SK-N-SH treated with all-trans-retinoic acid at 6 μM for 48 hours (cell line): ENCODE measurements at regions not wholly inside any gene's neighbourhood (a gene's known extent, or its start where the extent isn't known, plus 50 kb on each side); places are given as distances from the start of the nearest gene placed in this dataset.
A peak's percentile ranks its signal among the peaks of the same experiment; 100 is the strongest.

Source experiments
- ATAC-seq: fragments of 200-7000 bp; cut with Tn5 transposase; 3 replicates; pipeline ENCODE4 v1.9.1; 2020; ENCODE audit warnings: mild to moderate bottlenecking, moderate library complexity
- ARNTL ChIP-seq: fragments of 450-650 bp; formaldehyde crosslinking; IDR thresholded peaks from 2 replicates; pipeline ENCODE4 v1.5.0; 2020; ENCODE audit warnings: low read depth, mild to moderate bottlenecking, moderate library complexity, borderline replicate concordance
- BACH2 ChIP-seq: fragments of 250-450 bp; sonication (Bioruptor Pico); IDR thresholded peaks from 2 replicates; pipeline ENCODE4 v1.9.0; 2021; ENCODE audit warnings: mild to moderate bottlenecking, borderline replicate concordance
- CSDC2 ChIP-seq: fragments of 250-450 bp; sonication (Bioruptor Pico); IDR thresholded peaks from 2 replicates; pipeline ENCODE4 v1.5.0; 2020; ENCODE audit warnings: mild to moderate bottlenecking, moderate library complexity
- ESRRG ChIP-seq: fragments of 250-450 bp; sonication (Bioruptor Pico); IDR thresholded peaks from 2 replicates; pipeline ENCODE4 v1.6.1; 2021; ENCODE audit warnings: mild to moderate bottlenecking
- GLIS3 ChIP-seq: fragments of 250-450 bp; sonication (Bioruptor Pico); IDR thresholded peaks from 2 replicates; pipeline ENCODE4 v1.5.0; 2020; ENCODE audit warnings: mild to moderate bottlenecking, moderate library complexity
- ISL1 ChIP-seq: fragments of 250-450 bp; sonication (Bioruptor Pico); IDR thresholded peaks from 2 replicates; pipeline ENCODE4 v2.1.2; 2022; ENCODE audit warnings: mild to moderate bottlenecking, moderate library complexity
- OSR1 ChIP-seq: fragments of 250-450 bp; sonication (Bioruptor Pico); IDR thresholded peaks from 2 replicates; pipeline ENCODE4 v1.8.0; 2022; ENCODE audit warnings: moderate library complexity, mild to moderate bottlenecking, inconsistent platforms
- PPARA ChIP-seq: fragments of 250-450 bp; sonication (Bioruptor Pico); IDR thresholded peaks from 2 replicates; pipeline ENCODE4 v1.5.0; 2020; ENCODE audit warnings: mild to moderate bottlenecking, borderline replicate concordance
- RARB ChIP-seq: fragments of 250-450 bp; sonication (Bioruptor Pico); IDR thresholded peaks from 2 replicates; pipeline ENCODE4 v1.8.0; 2021; ENCODE audit warnings: mild to moderate bottlenecking, moderate library complexity
- SNAI2 ChIP-seq: fragments of 250-450 bp; sonication (Bioruptor Pico); IDR thresholded peaks from 2 replicates; pipeline ENCODE4 v1.5.0; 2020; ENCODE audit warnings: mild to moderate bottlenecking, moderate library complexity
- TCF4 ChIP-seq: fragments of 250-450 bp; sonication (Bioruptor Pico); IDR thresholded peaks from 2 replicates; pipeline ENCODE4 v1.8.0; 2021; ENCODE audit warnings: mild to moderate bottlenecking, moderate library complexity, borderline replicate concordance
- TOX ChIP-seq: fragments of 250-450 bp; sonication (Bioruptor Pico); IDR thresholded peaks from 2 replicates; pipeline ENCODE4 v1.8.0; 2021; ENCODE audit warnings: mild to moderate bottlenecking, moderate library complexity, borderline replicate concordance
- ZC3H10 ChIP-seq: fragments of 250-450 bp; sonication (Bioruptor Pico); IDR thresholded peaks from 2 replicates; pipeline ENCODE4 v1.5.1; 2021; ENCODE audit warnings: mild to moderate bottlenecking, moderate library complexity
- ZFP3 ChIP-seq: fragments of 250-450 bp; sonication (Bioruptor Pico); IDR thresholded peaks from 2 replicates; pipeline ENCODE4 v1.5.0; 2020; ENCODE audit warnings: mild to moderate bottlenecking, moderate library complexity
- ZFP30 ChIP-seq: fragments of 450-650 bp; formaldehyde crosslinking; IDR thresholded peaks from 2 replicates; pipeline ENCODE4 v1.5.0; 2022; ENCODE audit warnings: mild to moderate bottlenecking, moderate library complexity
- ZNF70 ChIP-seq: fragments of 450-650 bp; formaldehyde crosslinking; IDR thresholded peaks from 2 replicates; pipeline ENCODE4 v1.5.0; 2020; ENCODE audit warnings: mild to moderate bottlenecking, moderate library complexity
- ZNF8 ChIP-seq: fragments of 450-650 bp; formaldehyde crosslinking; IDR thresholded peaks from 2 replicates; pipeline ENCODE4 v1.5.0; 2020; ENCODE audit warnings: mild to moderate bottlenecking, moderate library complexity
- TF ChIP-seq, protein P1 (sequence below): fragments of 250-450 bp; sonication (Bioruptor Pico); IDR thresholded peaks from 2 replicates; pipeline ENCODE4 v1.5.1; 2020; ENCODE audit warnings: low read depth, mild to moderate bottlenecking, moderate library complexity
- TF ChIP-seq, protein P2 (sequence below): fragments of 250-450 bp; sonication (Bioruptor Pico); IDR thresholded peaks from 2 replicates; pipeline ENCODE4 v1.5.0; 2020; ENCODE audit warnings: mild to moderate bottlenecking, moderate library complexity
- TF ChIP-seq, protein P3 (sequence below): fragments of 250-450 bp; sonication (Bioruptor Pico); IDR thresholded peaks from 2 replicates; pipeline ENCODE4 v1.8.0; 2021; ENCODE audit warnings: low read depth, mild to moderate bottlenecking, moderate library complexity, borderline replicate concordance

DNA sequence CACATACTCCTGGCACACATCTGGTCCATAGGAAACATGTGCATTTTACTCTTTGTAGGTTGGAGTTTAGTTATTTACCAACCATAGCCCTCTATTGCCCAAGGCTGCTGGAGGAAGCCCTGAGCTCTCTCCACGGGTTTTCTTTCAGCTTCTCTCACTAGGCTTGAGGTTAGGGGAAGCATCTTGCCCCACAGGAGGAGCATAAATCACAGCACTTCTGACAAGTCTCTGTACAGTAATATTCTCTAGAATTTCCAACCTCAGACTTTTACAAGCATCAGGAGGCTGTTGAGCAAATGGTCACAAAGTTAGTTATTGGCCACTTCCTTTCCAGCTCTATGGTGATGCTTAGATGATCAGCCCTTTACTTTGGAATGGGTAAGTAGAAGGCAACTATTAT is 122.9 kb upstream of the GLI3 start:
- ATAC-seq = no peak
- TF ChIP-seq ESRRG (CRISPR knock-in tag) = no peak
- no peak for TF ChIP-seq ZFP30 (CRISPR knock-in tag)
- no peak for TF ChIP-seq ZNF8 (CRISPR knock-in tag)
- no peak for TF ChIP-seq SNAI2 (CRISPR knock-in tag)
- no peak for TF ChIP-seq ISL1 (CRISPR knock-in tag)
- no peak for TF ChIP-seq TCF4 (CRISPR knock-in tag)
- no peak for TF ChIP-seq CSDC2 (CRISPR knock-in tag)
- no peak for TF ChIP-seq ZC3H10 (CRISPR knock-in tag)
- no peak for TF ChIP-seq ARNTL (CRISPR knock-in tag)
- TF ChIP-seq PPARA (CRISPR knock-in tag) = no peak

DNA sequence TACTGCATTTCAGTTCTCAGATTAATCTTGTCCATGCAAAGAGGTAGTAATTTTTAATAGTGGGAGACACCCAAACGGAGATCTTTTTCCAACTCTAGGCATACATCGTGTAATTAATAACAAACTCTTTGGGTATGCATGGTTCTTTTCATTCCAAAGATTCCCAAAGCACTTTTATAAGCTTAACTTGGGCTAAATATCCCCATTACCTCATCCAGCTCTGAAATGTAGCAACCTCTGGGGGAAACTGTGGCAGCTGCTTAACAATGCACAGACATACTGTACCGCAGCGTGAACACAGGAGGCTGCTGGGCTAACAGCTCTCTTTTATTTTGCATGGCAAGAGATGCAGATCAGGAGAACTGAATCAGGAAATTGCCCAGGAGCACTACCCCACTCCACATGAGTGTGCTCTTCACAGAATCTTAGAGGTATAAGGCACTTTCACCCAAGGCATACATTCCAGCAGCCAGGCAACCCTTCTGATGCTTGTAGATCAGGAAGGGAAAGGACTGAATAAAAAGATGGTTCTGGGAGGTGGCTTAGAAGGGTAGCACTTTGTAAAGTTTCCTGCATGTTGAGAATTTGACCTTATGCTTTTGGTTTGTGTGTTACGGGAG is 114.4 kb upstream of the GLI3 start:
- TF ChIP-seq ZNF70 (CRISPR knock-in tag) = no peak
- TF ChIP-seq, all 23 proteins: peak for 0
- no peak for ATAC-seq

DNA sequence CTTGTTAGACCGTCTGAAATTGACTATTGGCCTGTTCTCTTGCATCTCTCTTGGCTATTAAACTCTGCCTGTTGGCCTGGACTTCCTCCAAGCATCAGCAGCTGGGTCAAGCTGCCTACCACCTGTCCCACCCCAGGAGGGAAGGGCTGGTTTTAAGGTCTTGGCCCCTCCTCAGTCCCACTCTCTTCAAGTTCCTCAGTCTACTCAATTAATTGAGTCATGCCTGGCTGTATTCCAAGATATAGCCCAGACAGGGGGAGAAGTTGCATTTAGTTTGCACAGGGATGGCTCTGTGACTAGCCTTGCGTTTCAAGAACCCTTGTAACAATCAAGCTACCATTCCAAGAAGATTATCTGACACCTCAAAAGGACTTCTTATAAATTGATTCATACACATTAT is 113.8 kb upstream of the GLI3 start:
- no peak for ATAC-seq
- TF ChIP-seq ESRRG (CRISPR knock-in tag) (no peak), GLIS3 (CRISPR knock-in tag) (no peak), ZFP3 (CRISPR knock-in tag) (no peak), BACH2 (CRISPR knock-in tag) (no peak), ARNTL (CRISPR knock-in tag) (no peak), RARB (CRISPR knock-in tag) (no peak), SNAI2 (CRISPR knock-in tag) (no peak), ZC3H10 (CRISPR knock-in tag) (no peak), TOX (CRISPR knock-in tag) (no peak), OSR1 (CRISPR knock-in tag) (no peak), ZNF8 (CRISPR knock-in tag) (no peak), ZFP30 (CRISPR knock-in tag) (no peak), CSDC2 (CRISPR knock-in tag) (no peak), ZNF70 (CRISPR knock-in tag) (no peak)
- TF ChIP-seq, protein P1, sequence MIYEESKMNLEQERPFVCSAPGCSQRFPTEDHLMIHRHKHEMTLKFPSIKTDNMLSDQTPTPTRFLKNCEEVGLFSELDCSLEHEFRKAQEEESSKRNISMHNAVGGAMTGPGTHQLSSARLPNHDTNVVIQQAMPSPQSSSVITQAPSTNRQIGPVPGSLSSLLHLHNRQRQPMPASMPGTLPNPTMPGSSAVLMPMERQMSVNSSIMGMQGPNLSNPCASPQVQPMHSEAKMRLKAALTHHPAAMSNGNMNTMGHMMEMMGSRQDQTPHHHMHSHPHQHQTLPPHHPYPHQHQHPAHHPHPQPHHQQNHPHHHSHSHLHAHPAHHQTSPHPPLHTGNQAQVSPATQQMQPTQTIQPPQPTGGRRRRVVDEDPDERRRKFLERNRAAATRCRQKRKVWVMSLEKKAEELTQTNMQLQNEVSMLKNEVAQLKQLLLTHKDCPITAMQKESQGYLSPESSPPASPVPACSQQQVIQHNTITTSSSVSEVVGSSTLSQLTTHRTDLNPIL (CRISPR knock-in tag) = no peak
- TF ChIP-seq, protein P2, sequence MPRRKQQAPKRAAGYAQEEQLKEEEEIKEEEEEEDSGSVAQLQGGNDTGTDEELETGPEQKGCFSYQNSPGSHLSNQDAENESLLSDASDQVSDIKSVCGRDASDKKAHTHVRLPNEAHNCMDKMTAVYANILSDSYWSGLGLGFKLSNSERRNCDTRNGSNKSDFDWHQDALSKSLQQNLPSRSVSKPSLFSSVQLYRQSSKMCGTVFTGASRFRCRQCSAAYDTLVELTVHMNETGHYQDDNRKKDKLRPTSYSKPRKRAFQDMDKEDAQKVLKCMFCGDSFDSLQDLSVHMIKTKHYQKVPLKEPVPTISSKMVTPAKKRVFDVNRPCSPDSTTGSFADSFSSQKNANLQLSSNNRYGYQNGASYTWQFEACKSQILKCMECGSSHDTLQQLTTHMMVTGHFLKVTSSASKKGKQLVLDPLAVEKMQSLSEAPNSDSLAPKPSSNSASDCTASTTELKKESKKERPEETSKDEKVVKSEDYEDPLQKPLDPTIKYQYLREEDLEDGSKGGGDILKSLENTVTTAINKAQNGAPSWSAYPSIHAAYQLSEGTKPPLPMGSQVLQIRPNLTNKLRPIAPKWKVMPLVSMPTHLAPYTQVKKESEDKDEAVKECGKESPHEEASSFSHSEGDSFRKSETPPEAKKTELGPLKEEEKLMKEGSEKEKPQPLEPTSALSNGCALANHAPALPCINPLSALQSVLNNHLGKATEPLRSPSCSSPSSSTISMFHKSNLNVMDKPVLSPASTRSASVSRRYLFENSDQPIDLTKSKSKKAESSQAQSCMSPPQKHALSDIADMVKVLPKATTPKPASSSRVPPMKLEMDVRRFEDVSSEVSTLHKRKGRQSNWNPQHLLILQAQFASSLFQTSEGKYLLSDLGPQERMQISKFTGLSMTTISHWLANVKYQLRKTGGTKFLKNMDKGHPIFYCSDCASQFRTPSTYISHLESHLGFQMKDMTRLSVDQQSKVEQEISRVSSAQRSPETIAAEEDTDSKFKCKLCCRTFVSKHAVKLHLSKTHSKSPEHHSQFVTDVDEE (CRISPR knock-in tag) = no peak
- TF ChIP-seq, protein P3, sequence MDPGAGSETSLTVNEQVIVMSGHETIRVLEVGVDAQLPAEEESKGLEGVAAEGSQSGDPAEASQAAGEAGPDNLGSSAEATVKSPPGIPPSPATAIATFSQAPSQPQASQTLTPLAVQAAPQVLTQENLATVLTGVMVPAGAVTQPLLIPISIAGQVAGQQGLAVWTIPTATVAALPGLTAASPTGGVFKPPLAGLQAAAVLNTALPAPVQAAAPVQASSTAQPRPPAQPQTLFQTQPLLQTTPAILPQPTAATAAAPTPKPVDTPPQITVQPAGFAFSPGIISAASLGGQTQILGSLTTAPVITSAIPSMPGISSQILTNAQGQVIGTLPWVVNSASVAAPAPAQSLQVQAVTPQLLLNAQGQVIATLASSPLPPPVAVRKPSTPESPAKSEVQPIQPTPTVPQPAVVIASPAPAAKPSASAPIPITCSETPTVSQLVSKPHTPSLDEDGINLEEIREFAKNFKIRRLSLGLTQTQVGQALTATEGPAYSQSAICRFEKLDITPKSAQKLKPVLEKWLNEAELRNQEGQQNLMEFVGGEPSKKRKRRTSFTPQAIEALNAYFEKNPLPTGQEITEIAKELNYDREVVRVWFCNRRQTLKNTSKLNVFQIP (CRISPR knock-in tag) = no peak

DNA sequence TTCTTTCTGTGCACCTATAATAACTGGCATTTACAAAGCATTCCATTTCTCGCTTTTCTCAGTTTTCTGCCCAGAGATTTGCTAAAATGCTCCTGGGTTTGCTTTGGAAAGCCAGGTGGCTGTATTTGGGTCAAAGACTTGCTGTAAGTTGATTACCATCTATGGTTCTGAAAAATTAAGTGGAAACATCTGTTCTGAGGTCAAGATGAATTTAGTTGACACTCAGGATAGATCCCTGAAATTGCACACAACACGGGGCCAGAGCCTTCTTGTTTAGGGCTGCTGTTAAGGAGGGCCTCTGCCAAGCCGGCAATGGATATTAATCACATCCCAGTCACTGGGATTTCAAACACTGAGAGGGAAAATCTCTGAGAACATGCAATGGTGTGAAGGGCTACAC is 111.6 kb upstream of the GLI3 start:
- no peak for ATAC-seq
- TF ChIP-seq ESRRG (CRISPR knock-in tag) (no peak), ARNTL (CRISPR knock-in tag) (no peak), TCF4 (CRISPR knock-in tag) (peak; percentile 69; the same call in 1 of the 2 replicates), TOX (CRISPR knock-in tag) (no peak), ZFP30 (CRISPR knock-in tag) (no peak), PPARA (CRISPR knock-in tag) (no peak)
- TF ChIP-seq, protein P2 (CRISPR knock-in tag) = no peak
- TF ChIP-seq, protein P3 (CRISPR knock-in tag) = no peak
